ENCODE measurements at regions not wholly inside any gene's neighbourhood (a gene's known extent, or its start where the extent isn't known, plus 50 kb on each side); places are given as distances from the start of the nearest gene placed in this dataset.

DNA sequence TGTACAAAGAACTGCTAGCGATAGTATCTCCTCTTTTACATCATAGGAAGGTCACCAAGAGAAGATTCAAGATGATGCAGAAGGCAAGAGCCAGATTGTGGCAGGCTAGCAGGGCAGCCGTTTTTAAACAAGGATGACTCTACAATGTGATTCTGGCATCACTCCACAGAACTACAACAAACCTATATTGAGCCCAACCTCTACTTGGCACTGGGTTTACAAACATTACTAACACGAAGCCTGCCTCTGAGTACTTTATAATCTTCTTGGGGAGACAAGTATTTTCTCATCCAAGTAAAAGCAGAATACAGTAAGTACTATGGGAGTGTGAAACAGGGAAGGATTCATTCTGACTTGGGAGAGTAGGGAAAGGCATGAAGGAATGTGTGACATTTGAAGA lies 448.6 kb downstream of the ZNF608 start:
- Histone ChIP-seq H3K79me2 (ENCODE audit: control insufficient read depth, insufficient read depth, low read length) (no peaks in the 10 kb centered on the region), H3K9ac (replicated peaks; ENCODE audit: extremely low read depth, insufficient read depth, low read length) (no peak overlapping the region), H2AFZ (ENCODE audit: low read depth, low read length) (no peak overlapping the region), H3K27ac (ENCODE audit: insufficient read depth, low read depth, low read length) (no peak overlapping the region), H3K4me1 (ENCODE audit: control insufficient read depth, extremely low read depth, insufficient read depth, low read length) (no peaks in the 10 kb centered on the region), H3K9me1 (replicated peaks; ENCODE audit: control insufficient read depth, extremely low read depth, insufficient read depth, low read length) (no peaks in the 10 kb centered on the region), H3K27me3 (ENCODE audit: control insufficient read depth in 2 of 2, insufficient read depth in 2 of 2, low read length in 2 of 2) (no peaks in the 10 kb centered on the region), H3K4me2 (ENCODE audit: insufficient read depth, low read length) (no peak overlapping the region), H3K4me3 (replicated peaks in 1 of 3; ENCODE audit: insufficient read depth in 1 of 3, low read depth in 1 of 3, low read length in 3 of 3) (no peak overlapping the region), H3K9me3 (replicated peaks; ENCODE audit: control insufficient read depth, insufficient read depth, low read length) (no peaks in the 10 kb centered on the region), H4K20me1 (replicated peaks; ENCODE audit: control insufficient read depth, extremely low read depth, insufficient read depth, low read length) (no peaks in the 10 kb centered on the region), H3K36me3 (ENCODE audit: control insufficient read depth in 2 of 2, extremely low read depth in 1 of 2, insufficient read depth in 2 of 2, low read length in 2 of 2) (no peaks in the 10 kb centered on the region)
- no peak for TF ChIP-seq POLR2AphosphoS5 (IDR thresholded peaks at IDR 0.05; ENCODE audit: insufficient read depth, low read depth, low read length)
- TF ChIP-seq POLR2A (IDR thresholded peaks at IDR 0.05; ENCODE audit: low read depth, low read length) = no peak
- no peak for TF ChIP-seq JUN (IDR thresholded peaks at IDR 0.05; ENCODE audit: borderline replicate concordance, insufficient read depth, insufficient read length, low read depth)
- TF ChIP-seq EZH2 (IDR thresholded peaks at IDR 0.05; ENCODE audit: borderline replicate concordance, low read depth, low read length, severe bottlenecking) = no peak
- no peak for TF ChIP-seq FOS (IDR thresholded peaks at IDR 0.05; ENCODE audit: borderline replicate concordance, insufficient read depth, low read length)
- no peak for TF ChIP-seq GATA2 (IDR thresholded peaks at IDR 0.05; ENCODE audit: insufficient read depth, insufficient read length, low read depth, low read length)
- no peak for TF ChIP-seq MYC (IDR thresholded peaks at IDR 0.05; ENCODE audit: low read depth, low read length)
- TF ChIP-seq, protein P1, sequence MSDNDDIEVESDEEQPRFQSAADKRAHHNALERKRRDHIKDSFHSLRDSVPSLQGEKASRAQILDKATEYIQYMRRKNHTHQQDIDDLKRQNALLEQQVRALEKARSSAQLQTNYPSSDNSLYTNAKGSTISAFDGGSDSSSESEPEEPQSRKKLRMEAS (IDR thresholded peaks at IDR 0.05; ENCODE audit: insufficient read depth, insufficient read length) = no peak
- TF ChIP-seq, protein P2, sequence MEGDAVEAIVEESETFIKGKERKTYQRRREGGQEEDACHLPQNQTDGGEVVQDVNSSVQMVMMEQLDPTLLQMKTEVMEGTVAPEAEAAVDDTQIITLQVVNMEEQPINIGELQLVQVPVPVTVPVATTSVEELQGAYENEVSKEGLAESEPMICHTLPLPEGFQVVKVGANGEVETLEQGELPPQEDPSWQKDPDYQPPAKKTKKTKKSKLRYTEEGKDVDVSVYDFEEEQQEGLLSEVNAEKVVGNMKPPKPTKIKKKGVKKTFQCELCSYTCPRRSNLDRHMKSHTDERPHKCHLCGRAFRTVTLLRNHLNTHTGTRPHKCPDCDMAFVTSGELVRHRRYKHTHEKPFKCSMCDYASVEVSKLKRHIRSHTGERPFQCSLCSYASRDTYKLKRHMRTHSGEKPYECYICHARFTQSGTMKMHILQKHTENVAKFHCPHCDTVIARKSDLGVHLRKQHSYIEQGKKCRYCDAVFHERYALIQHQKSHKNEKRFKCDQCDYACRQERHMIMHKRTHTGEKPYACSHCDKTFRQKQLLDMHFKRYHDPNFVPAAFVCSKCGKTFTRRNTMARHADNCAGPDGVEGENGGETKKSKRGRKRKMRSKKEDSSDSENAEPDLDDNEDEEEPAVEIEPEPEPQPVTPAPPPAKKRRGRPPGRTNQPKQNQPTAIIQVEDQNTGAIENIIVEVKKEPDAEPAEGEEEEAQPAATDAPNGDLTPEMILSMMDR (IDR thresholded peaks at IDR 0.05; ENCODE audit: extremely low read depth in 1 of 2, insufficient read depth in 1 of 2, low read depth in 1 of 2, low read length in 2 of 2) = no peak
- CTCF ChIA-PET = interaction anchor here (1.0 kb wide), 1 partner anchor 20 kb away, joined by 3 read pairs; no protein-coding TSS in a partner anchor
- intact Hi-C loops (cut with micrococcal nuclease) (no loop called here), dilution Hi-C loops (cut with MboI; ENCODE audit: extremely low pct_ligation_motif_present, low sequenced_read_pairs) (no loop called here)
- POLR2A ChIA-PET = no interaction called here
- no TSS peak for BruUV-seq (replicated peaks)
- DNase-seq (ENCODE audit: low read depth, low spot score) (no peak), FAIRE-seq (no peak)

All from endothelial cell of umbilical vein (primary cell).